Caco-2 (cell line): ENCODE measurements at regions not wholly inside any gene's neighbourhood (a gene's known extent, or its start where the extent isn't known, plus 50 kb on each side); places are given as distances from the start of the nearest gene placed in this dataset.

Experiments used
- BruUV-seq: library from RNA; stranded (reverse); fragments of 400-500 nt; replicated peaks from 2 replicates; lab custom pipeline; 2021; lab: Mats Ljungman, UMichigan
- CTCF ChIA-PET: fragments of 300-600 bp; sonication (Branson Sonifier 250); formaldehyde crosslinking; loops from one replicate; lab custom pipeline; 2022; ENCODE audit warnings: antibody characterized with exemption; lab: Charles Lee
- POLR2A ChIA-PET: fragments of 300-600 bp; sonication (Branson Sonifier 250); formaldehyde crosslinking; loops from one replicate; lab custom pipeline; 2022; ENCODE audit warnings: antibody characterized with exemption; lab: Charles Lee
- DNase-seq, 2 experiments: peaks; one replicate each; pipeline versions ENCODE4 v3.0.0 to v3.0.0-alpha.2; 2020 to 2022
- H3K27me3 ChIP-seq: replicated peaks from 2 replicates; pipeline ENCODE4 v1.6.0; 2011; ENCODE audit warnings: low read length; ENCODE audit not compliant: control insufficient read depth, insufficient read depth
- H3K36me3 ChIP-seq: 2 replicates; pipeline ENCODE4 v1.5.1; 2011; ENCODE audit warnings: low read length; ENCODE audit not compliant: control insufficient read depth, insufficient read depth
- H3K4me1 ChIP-seq: fragments of 250-450 bp; sonication (Bioruptor Pico); 2 replicates; pipeline ENCODE4 v1.5.1; 2020; ENCODE audit warnings: mild to moderate bottlenecking
- H3K4me3 ChIP-seq: 2 replicates; pipeline ENCODE4 v1.5.1; 2011; ENCODE audit warnings: low read depth, mild to moderate bottlenecking, control low read depth, low read length
- H3K9me3 ChIP-seq: fragments of 250-450 bp; sonication (Bioruptor Pico); 2 replicates; pipeline ENCODE4 v1.5.1; 2020; ENCODE audit warnings: mild to moderate bottlenecking, moderate library complexity
- H3K27ac Mint-ChIP-seq: one replicate; pipeline ENCODE4 v1.8.0; 2022; ENCODE audit warnings: mixed read lengths; ENCODE audit not compliant: unreplicated experiment
- H3K27me3 Mint-ChIP-seq: one replicate; pipeline ENCODE4 v1.8.0; 2022; ENCODE audit warnings: mixed read lengths; ENCODE audit not compliant: insufficient read depth, unreplicated experiment
- H3K36me3 Mint-ChIP-seq: one replicate; pipeline ENCODE4 v1.8.0; 2022; ENCODE audit warnings: mild to moderate bottlenecking, mixed read lengths; ENCODE audit not compliant: insufficient read depth, unreplicated experiment
- H3K4me1 Mint-ChIP-seq: one replicate; pipeline ENCODE4 v1.8.0; 2022; ENCODE audit warnings: low read depth, mixed read lengths; ENCODE audit not compliant: unreplicated experiment
- H3K4me3 Mint-ChIP-seq: one replicate; pipeline ENCODE4 v1.8.0; 2022; ENCODE audit warnings: mild to moderate bottlenecking, moderate library complexity, mixed read lengths; ENCODE audit not compliant: unreplicated experiment
- H3K9me3 Mint-ChIP-seq: one replicate; pipeline ENCODE4 v1.8.0; 2022; ENCODE audit warnings: mixed read lengths; ENCODE audit not compliant: unreplicated experiment
- CTCF ChIP-seq, 2 experiments: fragments of 200-600 bp in 1 of 2; IDR thresholded peaks; 1 replicate in 1 of 2; 2 replicates in 1 of 2; pipeline versions ENCODE4 v1.5.1 to v1.8.0; 2011 to 2022; ENCODE audit warnings: antibody characterized with exemption in 1 of 2, control low read depth in 1 of 2, inconsistent platforms in 1 of 2, low read depth in 1 of 2, low read length in 1 of 2, mild to moderate bottlenecking in 1 of 2, moderate library complexity in 1 of 2; ENCODE audit not compliant: insufficient read depth in 1 of 2, severe bottlenecking in 1 of 2, unreplicated experiment in 1 of 2
- intact Hi-C: fragments of 100-400 bp; cut with micrococcal nuclease; formaldehyde crosslinking; loops from one replicate; pipeline ENCODE4 v1.10.0; 2022; ENCODE audit not compliant: unreplicated experiment

- Histone ChIP-seq H3K4me1 (peaks cover 24% of the 10 kb centered on the region), H3K27me3 (no peaks in the 10 kb centered on the region), H3K4me3 (no peak overlapping the region), H3K36me3 (no peaks in the 10 kb centered on the region), H3K9me3 (no peaks in the 10 kb centered on the region)
- Mint-ChIP-seq H3K9me3 (peaks cover 30% of the 10 kb centered on the region), H3K27me3 (no peaks in the 10 kb centered on the region), H3K4me1 (peaks cover 21% of the 10 kb centered on the region), H3K36me3 (no peaks in the 10 kb centered on the region), H3K4me3 (peak overlapping the region; percentile 25), H3K27ac (peak overlapping the region; percentile 24)
- DNase-seq, result peak in 1 of 2 experiments; percentile 35
- BruUV-seq, result no TSS peak
- ChIA-PET POLR2A (no interaction called here), CTCF (no interaction called here)
- no peak for TF ChIP-seq CTCF (IDR thresholded peaks at IDR 0.05; ENCODE audit: insufficient read depth in 1 of 2, low read depth in 1 of 2, low read length in 1 of 2, severe bottlenecking in 1 of 2, unreplicated experiment in 1 of 2)
- intact Hi-C loops, result no loop called here
Measured at GRCh38 chr11:104570078-104570701, 328.1 kb downstream of the CASP12 start.

GRCh38 chr11:104565583-104565961 is 332.7 kb downstream of the CASP12 start:
- no peak overlapping the region for H3K4me3 ChIP-seq
- H3K27me3 ChIP-seq, result no peaks in the 10 kb centered on the region
- no peak for TF ChIP-seq CTCF (IDR thresholded peaks at IDR 0.05; ENCODE audit: insufficient read depth in 1 of 2, low read depth in 1 of 2, low read length in 1 of 2, severe bottlenecking in 1 of 2, unreplicated experiment in 1 of 2)
- Mint-ChIP-seq H3K27me3 (no peaks in the 10 kb centered on the region), H3K4me1 (peaks cover 18% of the 10 kb centered on the region), H3K36me3 (no peaks in the 10 kb centered on the region), H3K4me3 (no peak overlapping the region), H3K9me3 (peaks cover 20% of the 10 kb centered on the region), H3K27ac (no peak overlapping the region)
- peaks cover 15% of the 10 kb centered on the region for H3K4me1 ChIP-seq
- POLR2A ChIA-PET, result no interaction called here
- H3K36me3 ChIP-seq, result no peaks in the 10 kb centered on the region
- no peak for DNase-seq
- BruUV-seq, result no TSS peak
- CTCF ChIA-PET, result no interaction called here
- intact Hi-C loops, result no loop called here
- peaks cover 4% of the 10 kb centered on the region; the same call in 1 of the 2 replicates for H3K9me3 ChIP-seq

- peaks cover 20% of the 10 kb centered on the region for H3K9me3 Mint-ChIP-seq
- Histone ChIP-seq H3K36me3 (no peaks in the 10 kb centered on the region), H3K4me1 (peaks cover 10% of the 10 kb centered on the region; the same call in 1 of the 2 replicates), H3K9me3 (peaks cover 4% of the 10 kb centered on the region; the same call in 1 of the 2 replicates), H3K27me3 (no peaks in the 10 kb centered on the region), H3K4me3 (no peak overlapping the region)
- no peak overlapping the region for H3K27ac Mint-ChIP-seq
- peaks cover 12% of the 10 kb centered on the region for H3K4me1 Mint-ChIP-seq
- intact Hi-C loops, result no loop called here
- no TSS peak for BruUV-seq
- no peaks in the 10 kb centered on the region for H3K27me3 Mint-ChIP-seq
- DNase-seq, result no peak
- H3K4me3 Mint-ChIP-seq, result no peak overlapping the region
- no peak for TF ChIP-seq CTCF (IDR thresholded peaks at IDR 0.05; ENCODE audit: insufficient read depth in 1 of 2, low read depth in 1 of 2, low read length in 1 of 2, severe bottlenecking in 1 of 2, unreplicated experiment in 1 of 2)
- ChIA-PET CTCF (no interaction called here), POLR2A (no interaction called here)
- H3K36me3 Mint-ChIP-seq, result no peaks in the 10 kb centered on the region
Measured at GRCh38 chr11:104564921-104565582, 333.2 kb downstream of the CASP12 start.
